GM12878 (cell line): ENCODE measurements at regions not wholly inside any gene's neighbourhood (a gene's known extent, or its start where the extent isn't known, plus 50 kb on each side); places are given as distances from the start of the nearest gene placed in this dataset.
A peak's percentile ranks its signal among the peaks of the same experiment; 100 is the strongest.

Experiments used
- ATAC-seq: fragments of 200-7000 bp; cut with Tn5 transposase; 3 replicates; pipeline ENCODE4 v1.9.1; 2020; ENCODE audit warnings: mild to moderate bottlenecking, moderate library complexity
- BruUV-seq: library from RNA; stranded (reverse); fragments of 400-500 nt; replicated peaks from 2 replicates; lab custom pipeline; 2021; lab: Mats Ljungman, UMichigan
- CTCF ChIA-PET: fragments of 300-600 bp; sonication (Branson Sonifier 250); formaldehyde crosslinking; extraction: SDS; loops from one replicate; lab custom pipeline; 2021; ENCODE audit warnings: inconsistent platforms; lab: Yijun Ruan, JAX
- POLR2A ChIA-PET: fragments of 350-600 bp; formaldehyde crosslinking; extraction: SDS; loops from one replicate; lab custom pipeline; 2021; ENCODE audit warnings: inconsistent platforms; lab: Charles Lee
- RAD21 ChIA-PET: fragments of 300-600 bp; sonication (Branson Sonifier 250); formaldehyde crosslinking; loops from one replicate; lab custom pipeline; 2023; ENCODE audit warnings: antibody characterized with exemption; ENCODE audit not compliant: unreplicated experiment; lab: Charles Lee
- SMC1A ChIA-PET: fragments of 300-600 bp; sonication (Branson Sonifier 250); formaldehyde crosslinking; loops from one replicate; lab custom pipeline; 2023; ENCODE audit not compliant: unreplicated experiment, uncharacterized antibody; lab: Charles Lee
- DNase-seq: peaks from one replicate; pipeline ENCODE4 v3.0.0-alpha.2; 2011; ENCODE audit warnings: low read depth, low spot score
- FAIRE-seq: peaks from 3 replicates; lab custom pipeline; 2011; peaks lifted over from hg19 to GRCh38; lab: Jason Lieb, UNC
- H2AFZ ChIP-seq: 2 replicates; pipeline ENCODE4 v1.6.0; 2011; ENCODE audit warnings: low read depth, low read length, control low read depth; ENCODE audit not compliant: control insufficient read depth
- H3K27ac ChIP-seq: 2 replicates; pipeline ENCODE4 v1.5.1; 2011; ENCODE audit warnings: control low read depth; ENCODE audit not compliant: control insufficient read depth, insufficient read depth
- H3K27me3 ChIP-seq, 2 experiments: replicated peaks in 1 of 2; 2 replicates each; pipeline versions ENCODE4 v1.6.0 to v1.6.1; 2011; ENCODE audit warnings: low read length in 1 of 2; ENCODE audit not compliant: control insufficient read depth in 2 of 2, insufficient read depth in 2 of 2
- H3K36me3 ChIP-seq, 2 experiments: 2 replicates each; pipeline ENCODE4 v1.5.1; 2011; ENCODE audit warnings: low read length in 1 of 2; ENCODE audit not compliant: control insufficient read depth in 2 of 2, insufficient read depth in 2 of 2
- H3K4me1 ChIP-seq: 2 replicates; pipeline ENCODE4 v1.6.1; 2011; ENCODE audit warnings: mild to moderate bottlenecking, low read length, moderate library complexity, mixed read lengths; ENCODE audit not compliant: control insufficient read depth, insufficient read depth
- H3K4me2 ChIP-seq: 2 replicates; pipeline ENCODE4 v1.6.0; 2011; ENCODE audit warnings: control low read depth; ENCODE audit not compliant: control insufficient read depth, insufficient read depth
- H3K4me3 ChIP-seq: fragments of 200-600 bp; sonication (generic); 2 replicates; pipeline ENCODE4 v1.5.1; 2016
- H3K79me2 ChIP-seq: 2 replicates; pipeline ENCODE4 v1.6.0; 2011; ENCODE audit warnings: low read length; ENCODE audit not compliant: control insufficient read depth, insufficient read depth
- H3K9ac ChIP-seq: 2 replicates; pipeline ENCODE4 v1.8.0; 2011; ENCODE audit warnings: low read length, control low read depth, mixed read lengths; ENCODE audit not compliant: control insufficient read depth, insufficient read depth
- H3K9me3 ChIP-seq: replicated peaks from 3 replicates; pipeline ENCODE4 v1.5.1; 2011; ENCODE audit warnings: mild to moderate bottlenecking, low read length; ENCODE audit not compliant: control insufficient read depth, insufficient read depth
- H4K20me1 ChIP-seq: 2 replicates; pipeline ENCODE4 v1.6.0; 2011; ENCODE audit not compliant: control insufficient read depth, insufficient read depth
- ASH2L ChIP-seq: fragments of 300-600, 200-600 bp; sonication (generic); IDR thresholded peaks from 2 replicates; pipeline ENCODE4 v1.6.1; 2017; ENCODE audit warnings: low read depth, mild to moderate bottlenecking, borderline replicate concordance
- ATF2 ChIP-seq: IDR thresholded peaks from 2 replicates; pipeline ENCODE4 v1.6.1; 2012; ENCODE audit warnings: low read length, inconsistent platforms
- ETV6 ChIP-seq, 2 experiments: fragments of 450-650 bp in 1 of 2; IDR thresholded peaks in 1 of 2; conservative IDR thresholded peaks in 1 of 2; 2 replicates each; pipeline ENCODE4 v1.6.1; 2014; ENCODE audit warnings: antibody characterized with exemption in 1 of 2, borderline replicate concordance in 1 of 2, low read depth in 1 of 2, mild to moderate bottlenecking in 1 of 2, moderate library complexity in 1 of 2
- GABPA ChIP-seq: IDR thresholded peaks from 2 replicates; pipeline ENCODE4 v1.6.1; 2014; ENCODE audit warnings: antibody characterized with exemption, low read depth, mild to moderate bottlenecking, inconsistent platforms
- MEF2A ChIP-seq: IDR thresholded peaks from 2 replicates; pipeline ENCODE4 v1.6.1; 2011; ENCODE audit warnings: low read depth, mild to moderate bottlenecking, low read length, moderate library complexity; ENCODE audit not compliant: insufficient read depth
- MYB ChIP-seq: fragments of 150-350 bp; IDR thresholded peaks from 2 replicates; pipeline ENCODE4 v1.6.1; 2014; ENCODE audit warnings: mild to moderate bottlenecking, low read depth, low read length, borderline replicate concordance
- NR2C2 ChIP-seq: IDR thresholded peaks from 2 replicates; pipeline ENCODE4 v1.6.1; 2011; ENCODE audit warnings: borderline replicate concordance, low read depth; ENCODE audit not compliant: control insufficient read depth, insufficient read length
- PML ChIP-seq: IDR thresholded peaks from 2 replicates; pipeline ENCODE4 v1.6.1; 2012; ENCODE audit warnings: low read length, inconsistent platforms
- TCF3 ChIP-seq: IDR thresholded peaks from 2 replicates; pipeline ENCODE4 v1.6.1; 2012; ENCODE audit warnings: low read depth, mild to moderate bottlenecking, low read length, borderline replicate concordance; ENCODE audit not compliant: insufficient read depth
- WGBS: methylation state at CpG from one replicate; pipeline ENCODE4 v1.1.6; 2016; ENCODE audit warnings: low lambda C conversion rate; ENCODE audit not compliant: insufficient replicate concordance, insufficient coverage; ENCODE audit errors: missing lambda C conversion rate; 5-methylcytosine and 5-hydroxymethylcytosine counted together
- in situ Hi-C: fragments of 300-500 bp; cut with MboI; formaldehyde crosslinking; loops from 9 replicates; pipeline ENCODE4 v1.14.3; 2018; ENCODE audit warnings: mixed read lengths
- intact Hi-C: fragments of 100-400 bp; cut with micrococcal nuclease; formaldehyde crosslinking; loops from one replicate; pipeline ENCODE4 v1.14.2; 2022; ENCODE audit not compliant: unreplicated experiment

- peak; percentile 93 for TF ChIP-seq ATF2
- no peak for TF ChIP-seq MYB
- TF ChIP-seq TCF3: peak; percentile 99
- no peak for TF ChIP-seq ASH2L
- TF ChIP-seq NR2C2: no peak
Observed at GRCh38 chr6:74598462-74599393, 607.1 kb downstream of the COL12A1 start (continued).

GRCh38 chr6:74597840-74598239 lies 608.0 kb downstream of the COL12A1 start:
- no peak overlapping the region for H3K4me3 ChIP-seq
- no peak for DNase-seq
- BruUV-seq: no TSS peak
- SMC1A ChIA-PET: interaction anchor here (1.3 to 2.1 kb wide), 2 partner anchors 9 to 17 kb away, joined by 3 to 5 read pairs; no protein-coding TSS in a partner anchor
- peak; percentile 63 for ATAC-seq
- H3K79me2 ChIP-seq: no peaks in the 10 kb centered on the region
- peaks cover 17% of the 10 kb centered on the region for H3K4me1 ChIP-seq
- H3K4me2 ChIP-seq: peak overlapping the region; percentile 41; the same call in 1 of the 2 replicates
- RAD21 ChIA-PET: interaction anchor here (0.9 kb wide), 1 partner anchor 124 kb away, joined by 3 read pairs; no protein-coding TSS in a partner anchor
- intact Hi-C loops (loop anchor here (2.0 to 5.0 kb wide), 5 partner anchors 21 to 604 kb away; no protein-coding TSS in a partner anchor), in situ Hi-C loops (no loop called here)
- no peak overlapping the region for H2AFZ ChIP-seq
- FAIRE-seq: no peak
- no peaks in the 10 kb centered on the region for H3K27me3 ChIP-seq
- CTCF ChIA-PET: interaction anchor here (1.0 kb wide), 1 partner anchor 189 kb away, joined by 3 read pairs; no protein-coding TSS in a partner anchor
- H3K9me3 ChIP-seq: no peaks in the 10 kb centered on the region; the same call in 2 of the 3 replicates
- no peaks in the 10 kb centered on the region for H3K36me3 ChIP-seq
- TF ChIP-seq MEF2A: peak; percentile 70
- TF ChIP-seq ETV6 (conservative IDR thresholded peaks at IDR 0.05 in 1 of 2, IDR thresholded peaks at IDR 0.05 in 1 of 2; ENCODE audit: borderline replicate concordance in 1 of 2, low read depth in 1 of 2): no peak
- TF ChIP-seq PML: no peak
- TF ChIP-seq GABPA: 0 out of 2 replicates have a peak, but pooled peaks have one; percentile 21
- peak overlapping the region; percentile 35; the same call in 1 of the 2 replicates for H3K27ac ChIP-seq
- 92% methylated on average over 1 of the region's 1 CpG for WGBS
- POLR2A ChIA-PET: no interaction called here
- H3K9ac ChIP-seq: no peak overlapping the region
- H4K20me1 ChIP-seq: no peaks in the 10 kb centered on the region
